Right lobe of liver (tissue), 6 donors: ENCODE measurements at regions not wholly inside any gene's neighbourhood (a gene's known extent, or its start where the extent isn't known, plus 50 kb on each side); places are given as distances from the start of the nearest gene placed in this dataset.

Experiments
- ATAC-seq, 4 donors: fragments of 200-7000 bp; cut with Tn5 transposase; one replicate each; pipeline ENCODE4 v1.9.1; 2020; ENCODE audit warnings: mild to moderate bottlenecking in 4 of 4, moderate library complexity in 4 of 4
- DNase-seq, 3 donors: peaks; one replicate each; pipeline ENCODE4 v3.0.0-alpha.2; 2020
- H3K27ac ChIP-seq, 3 donors: fragments of 200-600 bp; one replicate each; pipeline ENCODE4 v1.8.0; 2022
- H3K27me3 ChIP-seq, 2 donors: fragments of 200-600 bp; one replicate each; pipeline ENCODE4 v1.8.0; 2022
- H3K36me3 ChIP-seq, 4 donors: fragments of 200-600 bp; sonication (generic) in 1 of 4; one replicate each; pipeline versions ENCODE4 v1.5.1 to v1.8.0; 2017 to 2022; ENCODE audit warnings: control low read depth in 1 of 4
- H3K4me1 ChIP-seq, 4 donors: fragments of 200-600 bp; sonication (generic) in 1 of 4; one replicate each; pipeline versions ENCODE4 v1.5.1 to v1.8.0; 2017 to 2022; ENCODE audit warnings: control low read depth in 1 of 4
- H3K4me3 ChIP-seq, 3 donors: fragments of 200-600 bp; one replicate each; pipeline ENCODE4 v1.8.0; 2022
- H3K9me3 ChIP-seq, 4 donors: fragments of 200-600 bp; sonication (generic) in 1 of 4; one replicate each; pipeline versions ENCODE4 v1.5.1 to v1.8.0; 2017 to 2022; ENCODE audit warnings: control low read depth in 1 of 4
- POLR2A ChIP-seq: fragments of 450-650 bp; IDR thresholded peaks from one replicate; pipeline ENCODE4 v1.6.1; 2017; ENCODE audit warnings: antibody characterized with exemption, mild to moderate bottlenecking
- WGBS: methylation state at CpG from one replicate; pipeline ENCODE4 v1.1.6; 2018; ENCODE audit warnings: low coverage, low lambda C conversion rate; ENCODE audit not compliant: insufficient coverage; ENCODE audit errors: missing lambda C conversion rate; 5-methylcytosine and 5-hydroxymethylcytosine counted together
- intact Hi-C, 2 donors: fragments of 100-400 bp; cut with DNase I; formaldehyde crosslinking; loops; one replicate each; pipeline versions ENCODE4 v1.11.2 to v1.14.1; 2022
- TF ChIP-seq, protein P1 (sequence below), 4 donors: fragments of 200-600 bp in 3 of 4; fragments of 450-650 bp in 1 of 4; IDR thresholded peaks; one replicate each; pipeline versions ENCODE4 v1.5.1 to v1.8.0; 2016 to 2022; ENCODE audit warnings: antibody characterized with exemption in 4 of 4, mild to moderate bottlenecking in 2 of 4
- donor health status: DM: no; HTN: yes; CAD: no.
- donor health status: DM: no; HTN: no; CAD: no.
- donor health status: DM: no; HTN: no; CAD: no.
- donor health status: DM: no; HTN: yes; CAD: no.
- donor health status: DM: no; HTN: yes; CAD: no.

DNA sequence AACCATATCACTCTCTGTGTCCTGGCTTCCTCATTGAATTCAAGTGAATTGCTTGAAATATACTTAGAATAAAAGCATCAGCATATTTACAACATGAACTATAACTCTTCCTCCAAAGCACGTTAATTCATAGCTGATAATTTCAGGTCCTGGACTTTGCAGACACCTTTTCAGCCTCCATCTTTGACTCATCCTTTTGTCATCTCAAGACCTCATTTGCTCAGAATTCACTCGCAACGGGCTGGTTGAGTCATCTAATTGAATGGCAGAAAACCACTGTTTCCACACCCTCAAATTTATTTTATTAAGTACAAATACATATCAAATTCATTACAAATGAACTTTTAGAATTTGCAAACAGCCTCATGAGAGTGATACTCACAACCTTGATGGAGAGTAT, 545.7 kb downstream of the GATA3 start:
- TF ChIP-seq POLR2A = no peak
- TF ChIP-seq, protein P1, sequence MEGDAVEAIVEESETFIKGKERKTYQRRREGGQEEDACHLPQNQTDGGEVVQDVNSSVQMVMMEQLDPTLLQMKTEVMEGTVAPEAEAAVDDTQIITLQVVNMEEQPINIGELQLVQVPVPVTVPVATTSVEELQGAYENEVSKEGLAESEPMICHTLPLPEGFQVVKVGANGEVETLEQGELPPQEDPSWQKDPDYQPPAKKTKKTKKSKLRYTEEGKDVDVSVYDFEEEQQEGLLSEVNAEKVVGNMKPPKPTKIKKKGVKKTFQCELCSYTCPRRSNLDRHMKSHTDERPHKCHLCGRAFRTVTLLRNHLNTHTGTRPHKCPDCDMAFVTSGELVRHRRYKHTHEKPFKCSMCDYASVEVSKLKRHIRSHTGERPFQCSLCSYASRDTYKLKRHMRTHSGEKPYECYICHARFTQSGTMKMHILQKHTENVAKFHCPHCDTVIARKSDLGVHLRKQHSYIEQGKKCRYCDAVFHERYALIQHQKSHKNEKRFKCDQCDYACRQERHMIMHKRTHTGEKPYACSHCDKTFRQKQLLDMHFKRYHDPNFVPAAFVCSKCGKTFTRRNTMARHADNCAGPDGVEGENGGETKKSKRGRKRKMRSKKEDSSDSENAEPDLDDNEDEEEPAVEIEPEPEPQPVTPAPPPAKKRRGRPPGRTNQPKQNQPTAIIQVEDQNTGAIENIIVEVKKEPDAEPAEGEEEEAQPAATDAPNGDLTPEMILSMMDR (IDR thresholded peaks at IDR 0.05) = no peak
- no peak overlapping the region for H3K4me3 ChIP-seq
- H3K27ac ChIP-seq = no peak overlapping the region
- intact Hi-C loops = no loop called here
- no peaks in the 10 kb centered on the region for H3K27me3 ChIP-seq
- ATAC-seq (no peak), DNase-seq (no peak)
- no peaks in the 10 kb centered on the region for H3K36me3 ChIP-seq
- no peaks in the 10 kb centered on the region for H3K9me3 ChIP-seq
- WGBS = 38% methylated on average over 3 of the region's 3 CpGs
- no peaks in the 10 kb centered on the region for H3K4me1 ChIP-seq

DNA sequence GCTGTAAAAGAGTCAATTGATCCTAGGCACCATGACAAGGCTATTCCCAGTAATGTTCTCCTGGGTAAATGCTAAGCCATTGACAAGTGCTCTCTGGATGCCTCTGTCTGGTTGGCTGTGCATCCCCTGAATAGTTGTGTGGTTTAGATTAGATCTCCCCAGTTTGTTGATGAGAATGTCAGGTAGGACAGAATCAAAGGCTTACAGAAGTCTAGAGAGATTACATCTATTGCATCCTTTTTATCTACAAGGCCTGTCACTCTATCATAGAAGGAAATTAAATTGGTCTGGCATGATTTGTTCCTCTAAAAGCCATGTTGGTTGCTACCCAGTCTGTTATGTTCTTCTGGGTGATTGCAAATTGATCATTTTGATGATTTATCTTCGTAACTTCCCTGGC, 548.3 kb downstream of the GATA3 start:
- H3K4me3 ChIP-seq = no peak overlapping the region
- H3K9me3 ChIP-seq = no peaks in the 10 kb centered on the region
- no peaks in the 10 kb centered on the region for H3K36me3 ChIP-seq
- intact Hi-C loops = no loop called here
- ATAC-seq = no peak
- no peak overlapping the region for H3K27ac ChIP-seq
- H3K4me1 ChIP-seq = no peaks in the 10 kb centered on the region
- TF ChIP-seq, protein P1 (IDR thresholded peaks at IDR 0.05) = no peak
- TF ChIP-seq POLR2A = no peak
- H3K27me3 ChIP-seq = no peaks in the 10 kb centered on the region
- no peak for DNase-seq
- WGBS = 89% methylated on average over 1 of the region's 1 CpG

DNA sequence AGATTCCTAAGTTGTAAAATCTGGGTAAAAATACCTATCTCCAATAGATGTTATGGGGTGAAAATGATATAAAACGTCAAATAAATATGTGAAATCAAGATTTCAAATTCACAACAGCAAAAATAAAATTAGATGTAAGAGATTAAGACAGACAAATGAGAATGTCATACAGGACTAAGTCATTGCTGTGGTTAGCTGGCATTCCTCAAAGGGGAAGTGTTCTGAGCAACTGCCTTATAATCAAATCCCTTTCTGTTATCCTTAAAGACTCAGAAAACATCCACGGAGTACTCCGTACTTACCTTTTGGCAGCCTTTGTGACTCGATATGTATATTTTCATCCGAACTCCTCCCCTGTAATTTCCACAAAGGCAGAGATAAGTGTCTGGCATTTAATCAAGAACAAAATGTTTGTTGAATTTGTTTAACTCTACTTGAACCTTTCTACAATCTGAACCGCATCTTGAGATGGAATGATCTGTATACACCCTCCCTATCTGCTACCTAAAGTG, 559.6 kb downstream of the GATA3 start:
- Histone ChIP-seq H3K36me3 (no peaks in the 10 kb centered on the region), H3K4me3 (no peak overlapping the region), H3K27ac (no peak overlapping the region), H3K9me3 (no peaks in the 10 kb centered on the region), H3K27me3 (no peaks in the 10 kb centered on the region), H3K4me1 (no peaks in the 10 kb centered on the region)
- intact Hi-C loops = no loop called here
- DNase-seq (no peak), ATAC-seq (no peak)
- 46% methylated on average over 6 of the region's 6 CpGs for WGBS
- TF ChIP-seq, protein P1 (IDR thresholded peaks at IDR 0.05) = no peak
- no peak for TF ChIP-seq POLR2A

DNA sequence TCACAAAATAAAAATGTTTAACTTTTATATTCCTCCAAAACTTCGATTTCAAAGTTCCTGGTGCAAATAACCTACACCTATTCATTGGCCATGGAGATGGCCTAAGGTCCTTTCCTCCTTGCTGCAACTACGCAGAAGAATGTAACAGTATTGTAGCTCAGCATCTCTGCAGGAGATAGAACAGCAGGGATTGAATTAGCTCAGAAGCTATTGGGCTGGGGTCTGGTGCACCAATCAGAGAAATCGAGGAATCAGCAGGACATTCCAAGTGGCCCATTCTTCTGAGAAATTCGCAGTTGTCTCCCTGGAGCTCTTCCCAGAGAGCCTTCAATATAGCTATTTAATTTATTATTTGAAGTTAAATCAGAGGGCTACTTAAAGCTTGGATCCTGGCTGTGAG, 560.6 kb downstream of the GATA3 start:
- intact Hi-C loops = no loop called here
- Histone ChIP-seq H3K9me3 (no peaks in the 10 kb centered on the region), H3K4me1 (no peaks in the 10 kb centered on the region), H3K27me3 (no peaks in the 10 kb centered on the region), H3K4me3 (no peak overlapping the region), H3K36me3 (no peaks in the 10 kb centered on the region), H3K27ac (no peak overlapping the region)
- ATAC-seq (no peak), DNase-seq (no peak)
- TF ChIP-seq, protein P1 (IDR thresholded peaks at IDR 0.05) = no peak
- no peak for TF ChIP-seq POLR2A
- 49% methylated on average over 4 of the region's 4 CpGs for WGBS

DNA sequence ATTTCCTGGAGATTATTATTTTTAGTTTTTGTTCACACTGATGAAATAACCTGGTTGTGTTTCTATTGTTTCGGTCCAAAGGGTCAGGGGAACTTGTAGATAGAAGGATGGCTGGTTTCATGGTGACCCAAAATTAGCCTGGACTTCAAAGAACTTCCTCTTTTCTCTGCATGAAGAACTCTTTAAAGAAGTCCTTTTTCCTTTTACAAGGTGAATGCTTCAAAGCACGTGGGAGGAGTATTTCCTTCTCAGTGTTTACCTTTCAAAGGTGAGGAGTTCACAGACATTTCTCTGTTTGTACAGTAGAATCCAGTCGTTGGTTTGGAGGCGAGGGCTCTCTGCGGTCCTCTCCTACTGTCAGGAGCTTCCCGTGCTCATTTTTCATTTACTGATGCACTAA, 561.7 kb downstream of the GATA3 start:
- H3K9me3 ChIP-seq = no peaks in the 10 kb centered on the region
- ATAC-seq = no peak
- no peaks in the 10 kb centered on the region for H3K36me3 ChIP-seq
- TF ChIP-seq, protein P1 (IDR thresholded peaks at IDR 0.05) = no peak
- no peak for TF ChIP-seq POLR2A
- H3K4me1 ChIP-seq = no peaks in the 10 kb centered on the region
- intact Hi-C loops = no loop called here
- no peak for DNase-seq
- no peak overlapping the region for H3K27ac ChIP-seq
- H3K4me3 ChIP-seq = no peak overlapping the region
- no peaks in the 10 kb centered on the region for H3K27me3 ChIP-seq
- 10% methylated on average over 6 of the region's 6 CpGs for WGBS
